RKO (cell line): ENCODE measurements at regions not wholly inside any gene's neighbourhood (a gene's known extent, or its start where the extent isn't known, plus 50 kb on each side); places are given as distances from the start of the nearest gene placed in this dataset.
"Not testable (repeated sequence)": the region's sequence is repeated elsewhere in the genome, so short reads cannot be mapped to it uniquely, and the experiment has no call there.

ENCODE experiments used
- DNase-seq: peaks from one replicate; pipeline ENCODE4 v3.0.0-alpha.2; 2016; ENCODE audit warnings: low spot score

DNA sequence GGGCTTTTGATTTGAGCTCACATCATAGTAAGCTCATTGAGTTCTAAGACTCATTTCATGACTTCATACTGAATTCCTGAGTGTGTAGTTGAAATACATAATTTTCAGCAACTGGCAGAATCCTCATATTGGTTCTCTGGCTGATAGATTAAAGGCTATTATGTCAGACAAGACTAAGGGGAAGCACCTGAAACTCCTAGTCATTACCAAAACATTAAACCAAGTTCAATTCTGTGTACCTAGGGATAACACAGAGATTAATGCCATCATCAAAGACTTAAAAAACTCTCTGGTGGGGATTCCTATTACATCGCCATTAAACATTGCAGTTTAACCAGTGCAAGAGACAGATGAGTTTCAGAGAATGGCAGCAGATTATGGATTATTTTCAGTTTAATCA is 339.1 kb downstream of the PTPRC start:
- no peak for DNase-seq

DNA sequence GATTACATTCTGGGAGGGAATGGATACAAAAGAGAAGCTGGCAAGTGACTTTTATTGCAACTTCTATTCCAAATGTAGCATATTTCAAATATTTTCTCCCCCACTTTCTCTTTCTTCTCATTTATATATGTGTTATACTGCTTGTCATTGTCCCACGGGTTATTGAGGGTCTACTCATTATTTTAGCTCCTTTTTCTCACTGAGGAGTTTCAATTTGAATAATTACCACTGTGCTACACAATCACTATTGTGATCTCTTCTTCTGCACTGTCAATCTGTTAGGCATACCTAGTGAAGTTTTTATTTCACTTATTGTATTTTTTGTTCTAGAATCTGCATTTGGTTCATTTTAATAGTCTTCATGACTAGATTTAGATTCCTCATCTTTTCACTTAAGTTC is 339.7 kb downstream of the PTPRC start:
- DNase-seq = no peak

DNA sequence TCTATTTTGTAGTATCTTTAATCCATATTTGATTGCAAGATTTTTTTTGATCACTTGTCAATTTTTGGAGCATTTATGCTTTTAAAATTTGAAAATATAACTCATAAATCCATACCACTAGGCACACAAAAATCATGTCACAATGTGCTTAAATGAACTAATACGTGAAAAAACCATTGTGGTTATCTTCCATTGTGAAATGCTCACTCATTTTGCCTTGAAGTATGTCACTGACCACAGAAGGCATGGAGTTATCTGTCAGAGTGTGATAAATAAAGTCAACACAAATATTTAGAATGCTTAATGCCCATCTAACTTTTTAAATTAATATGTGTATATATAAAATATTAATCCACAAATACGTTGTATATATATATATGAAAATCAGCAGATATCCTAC is 347.2 kb downstream of the PTPRC start:
- DNase-seq = no peak

DNA sequence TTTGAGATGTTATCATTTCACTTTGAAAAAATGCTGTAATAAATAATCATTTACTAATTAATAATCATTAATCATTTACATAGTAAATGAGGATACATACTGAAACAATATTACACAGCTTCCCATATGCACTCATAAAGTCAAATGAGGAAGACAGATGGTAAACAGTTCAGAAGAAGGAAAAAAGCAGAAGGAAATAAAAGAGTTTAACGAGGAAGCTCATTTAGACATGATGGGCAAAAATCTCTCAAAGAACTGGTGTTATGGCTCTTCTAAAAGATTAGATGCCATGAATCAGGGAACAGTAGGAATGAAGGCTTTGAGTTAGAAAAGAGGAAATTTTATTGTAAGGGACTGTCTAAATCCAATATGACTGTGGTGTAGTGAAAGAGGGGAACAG is 347.6 kb downstream of the PTPRC start:
- no peak for DNase-seq

DNA sequence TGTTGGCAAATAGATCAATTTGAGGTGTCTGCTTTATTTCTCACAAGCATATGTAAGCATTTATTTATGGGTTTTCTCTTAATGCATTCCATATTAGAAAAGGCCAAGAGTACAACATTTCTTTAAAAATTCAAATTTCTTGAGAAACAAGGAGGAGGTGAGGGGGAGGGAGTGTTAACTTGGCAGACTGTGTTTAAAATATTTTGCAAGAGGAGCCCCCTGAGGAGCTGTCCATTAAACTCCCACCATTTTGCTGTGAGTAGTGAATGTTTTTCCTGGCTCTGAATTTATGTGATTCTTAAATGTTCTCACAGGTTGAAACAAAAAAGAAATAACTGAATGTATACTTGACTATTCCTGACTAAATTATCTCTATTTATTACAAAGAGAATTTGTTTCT is 363.8 kb downstream of the PTPRC start:
- no peak for DNase-seq

DNA sequence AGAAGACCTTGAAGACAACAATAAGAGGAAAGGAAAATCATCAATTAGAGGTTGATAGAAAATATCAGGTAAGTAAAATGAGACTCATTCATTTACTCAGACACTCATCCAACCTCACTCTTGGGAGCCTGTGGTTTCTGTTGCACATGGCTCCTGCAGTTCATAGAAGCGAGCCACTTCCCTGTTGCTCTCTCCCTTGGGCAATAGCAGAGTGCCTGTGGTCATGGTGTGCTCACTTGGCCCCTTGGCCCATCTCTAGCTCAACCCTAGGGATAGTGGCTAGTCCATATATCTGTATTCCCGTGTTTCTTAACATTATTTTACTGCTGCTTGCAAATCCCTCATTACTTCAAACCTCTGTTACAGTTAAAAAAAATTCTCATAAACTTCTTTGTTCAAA is 368.6 kb downstream of the PTPRC start:
- DNase-seq = no peak

DNA sequence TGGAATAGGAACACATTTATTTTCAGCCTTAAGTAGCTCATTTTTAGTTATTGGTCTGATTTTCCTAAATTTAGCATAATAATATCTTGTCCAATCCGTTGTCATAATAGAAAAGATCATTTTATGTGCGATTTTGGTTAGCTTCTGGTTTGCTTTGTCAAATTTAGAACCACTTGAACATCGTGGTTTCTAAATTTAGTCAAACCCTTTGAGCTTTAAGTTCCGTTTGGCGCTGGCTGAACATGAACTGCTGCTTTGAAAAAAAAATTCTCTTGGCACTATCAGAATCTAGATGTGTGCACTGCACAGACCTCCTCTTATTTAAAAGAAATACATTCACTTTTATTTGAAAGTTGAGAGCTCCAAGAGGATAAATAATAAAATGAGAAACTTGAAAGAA is 370.6 kb downstream of the PTPRC start:
- no peak for DNase-seq

DNA sequence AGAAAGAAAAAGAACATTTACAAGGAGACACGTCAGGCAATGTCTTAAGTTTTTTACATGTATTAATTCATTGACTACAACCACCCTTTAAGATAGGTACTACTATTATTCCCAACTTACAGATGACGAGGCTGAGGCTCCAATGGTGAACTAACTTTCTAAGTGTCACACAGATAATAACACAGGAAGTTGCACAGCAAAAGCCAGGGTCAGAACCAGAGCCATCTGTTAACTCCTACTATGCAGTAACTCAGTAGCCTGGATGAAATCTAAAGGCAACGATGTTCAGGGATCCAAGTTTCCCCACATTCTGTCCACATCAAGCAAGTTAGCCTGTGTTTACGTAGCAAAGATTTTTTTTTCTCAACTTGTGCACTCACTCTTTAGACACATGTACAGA is 371.7 kb downstream of the PTPRC start:
- DNase-seq = no peak

DNA sequence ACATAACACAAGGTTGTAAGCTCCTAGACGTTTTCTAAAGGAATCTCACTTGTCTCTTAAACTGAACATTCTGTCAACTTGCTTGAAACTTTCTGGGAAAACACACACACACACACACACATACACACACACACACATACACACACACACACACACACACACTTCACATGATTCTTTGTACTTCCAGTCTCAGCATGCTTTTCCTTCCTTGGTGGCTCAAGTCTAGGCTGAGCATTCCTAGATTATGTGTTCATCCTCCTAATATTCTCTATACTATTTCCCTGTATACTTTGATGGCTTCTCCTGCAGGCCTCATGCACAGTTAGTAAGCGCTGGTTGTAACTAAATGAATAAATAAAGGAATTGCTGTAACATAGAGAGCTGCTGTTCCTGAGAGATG is 372.1 kb downstream of the PTPRC start:
- no peak for DNase-seq

DNA sequence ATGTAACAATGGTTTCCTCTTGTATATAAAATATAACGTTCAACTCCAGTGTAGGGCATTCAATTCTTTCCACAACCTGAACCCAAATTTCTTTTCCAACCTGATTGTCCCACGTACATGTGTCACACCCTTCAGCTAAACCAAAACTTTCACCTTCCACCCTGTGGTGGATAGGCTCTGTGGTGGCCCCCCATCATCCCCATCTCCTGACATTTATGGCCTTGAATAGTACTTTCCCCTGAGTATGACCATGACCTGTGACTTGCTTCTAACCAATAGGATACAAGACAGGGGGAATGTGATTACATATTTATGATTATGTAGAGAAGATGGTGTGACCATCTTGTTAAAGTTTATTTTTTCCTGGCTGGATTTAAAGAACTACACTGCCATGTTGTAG is 377.0 kb downstream of the PTPRC start:
- no peak for DNase-seq

DNA sequence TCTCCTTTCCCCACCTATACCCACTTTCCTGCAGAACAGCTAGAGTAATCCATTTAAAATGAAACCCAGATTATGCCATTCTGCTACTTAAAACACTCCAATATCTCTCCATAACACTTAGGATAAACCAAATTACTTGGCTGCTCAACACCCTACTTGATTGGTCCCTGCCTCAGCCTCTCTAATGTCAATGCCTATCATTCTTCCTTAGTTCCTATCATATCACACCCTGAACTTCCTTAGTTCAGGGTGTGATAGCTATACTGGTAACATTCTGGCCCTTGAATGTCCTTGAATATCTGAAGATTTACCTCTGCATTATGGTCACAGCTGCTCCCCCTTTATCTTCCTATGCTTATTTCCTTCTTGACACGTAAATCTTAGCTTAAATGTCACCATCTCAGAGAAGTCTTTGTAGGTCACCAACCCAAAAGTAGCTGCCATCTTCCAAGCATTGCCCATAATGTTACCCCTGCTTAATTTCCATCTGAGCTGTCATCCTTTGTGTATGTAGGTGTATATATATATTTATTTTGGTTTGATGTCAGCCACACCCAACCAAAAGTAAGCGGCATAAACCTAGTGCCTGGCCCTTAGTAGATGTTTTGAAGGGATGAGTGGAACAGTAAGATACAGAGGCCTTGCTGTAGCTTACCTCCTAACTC is 379.8 kb downstream of the PTPRC start:
- DNase-seq = no peak

DNA sequence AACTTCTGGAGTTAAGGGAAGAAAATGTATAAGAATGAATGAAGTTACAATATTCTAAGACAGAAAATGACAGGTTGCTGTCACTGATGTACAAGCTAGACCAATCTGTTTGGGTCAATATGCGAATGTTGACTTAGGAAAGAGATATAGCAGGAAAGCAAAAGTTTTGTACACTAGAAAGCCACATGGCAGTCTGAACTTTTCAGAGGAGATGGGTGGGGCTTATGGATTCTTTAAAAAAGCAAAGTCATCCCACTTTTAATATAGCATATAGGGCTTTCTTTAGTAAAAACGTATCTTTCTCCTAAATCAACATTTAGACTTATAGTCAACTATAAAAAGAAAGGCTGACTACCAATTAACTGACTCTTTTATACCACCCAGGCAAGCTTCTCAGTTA is 381.2 kb downstream of the PTPRC start:
- no peak for DNase-seq

DNA sequence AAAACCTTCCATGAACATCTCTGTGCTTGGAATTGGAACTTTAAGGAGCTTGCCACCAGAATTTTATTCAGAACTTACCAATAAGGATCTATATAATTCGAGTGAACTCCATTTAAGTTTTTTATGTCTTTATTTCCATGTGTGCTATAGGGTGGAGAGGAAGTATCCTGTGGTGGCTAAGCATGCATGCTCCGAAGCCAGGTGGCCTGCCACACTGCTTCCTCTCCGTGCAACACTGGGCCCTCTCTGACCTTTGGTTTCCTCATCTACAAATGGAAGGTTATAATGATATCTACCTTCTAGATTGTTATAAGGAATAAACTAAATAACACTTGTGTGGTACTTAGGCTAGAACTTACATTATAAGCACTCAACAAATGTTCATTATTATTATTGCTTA is 382.1 kb downstream of the PTPRC start:
- DNase-seq = no peak

DNA sequence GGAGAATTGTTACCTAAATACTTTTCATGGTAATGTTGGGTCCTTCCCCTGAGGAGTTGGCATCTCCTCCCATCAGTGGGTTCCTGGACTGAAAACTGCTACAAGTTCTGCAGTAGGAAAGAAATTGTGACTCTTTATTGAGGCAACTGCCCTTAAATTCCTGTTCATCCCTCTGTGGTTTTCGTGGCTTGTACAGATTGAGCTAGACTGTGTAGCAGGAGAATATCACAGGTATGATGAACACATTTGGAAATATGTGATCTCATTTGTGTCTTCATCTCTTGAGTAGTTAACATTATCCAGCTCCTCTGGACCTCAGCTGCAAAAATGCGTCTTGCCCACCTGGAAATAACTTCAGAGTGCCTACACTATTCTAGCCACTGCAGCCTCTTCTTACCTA is 390.6 kb downstream of the PTPRC start:
- no peak for DNase-seq

DNA sequence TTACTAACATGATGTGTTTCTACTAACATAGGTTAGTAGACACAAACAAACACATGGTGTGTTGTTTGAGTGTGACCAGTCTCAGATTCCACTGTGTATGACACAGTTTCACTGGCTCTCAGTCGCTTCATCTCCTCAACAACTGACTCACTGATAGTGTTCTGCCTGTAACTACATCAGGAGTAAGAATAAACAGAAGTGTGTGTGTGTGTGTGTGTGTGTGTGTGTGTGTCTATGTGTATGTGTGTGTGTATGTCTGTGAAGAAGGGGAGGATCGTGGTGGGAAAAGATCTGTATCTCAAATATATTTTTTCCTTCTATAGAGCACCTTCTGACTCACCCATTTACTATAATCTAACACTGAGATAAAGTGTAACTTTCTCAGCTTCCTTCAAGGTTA is 391.0 kb downstream of the PTPRC start:
- DNase-seq = peak; percentile 5

DNA sequence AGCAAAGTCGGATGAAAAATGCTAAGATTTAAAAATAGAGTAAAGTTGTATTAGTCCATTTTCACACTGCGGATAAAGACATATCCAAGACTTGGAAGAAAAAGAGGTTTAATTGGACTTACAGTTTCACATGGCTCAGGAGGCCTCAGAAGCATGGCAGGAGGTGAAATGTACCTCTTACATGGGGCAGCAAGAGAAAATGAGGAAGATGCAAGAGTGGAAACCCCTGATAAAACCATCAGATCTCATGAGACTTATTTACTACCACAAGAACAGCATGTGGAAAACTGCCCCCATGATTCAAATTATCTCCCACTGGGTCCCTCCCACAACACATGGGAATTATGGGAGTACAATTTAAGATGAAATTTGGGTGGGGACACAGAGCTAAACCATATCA is 391.7 kb downstream of the PTPRC start:
- DNase-seq = not testable (repeated sequence)

DNA sequence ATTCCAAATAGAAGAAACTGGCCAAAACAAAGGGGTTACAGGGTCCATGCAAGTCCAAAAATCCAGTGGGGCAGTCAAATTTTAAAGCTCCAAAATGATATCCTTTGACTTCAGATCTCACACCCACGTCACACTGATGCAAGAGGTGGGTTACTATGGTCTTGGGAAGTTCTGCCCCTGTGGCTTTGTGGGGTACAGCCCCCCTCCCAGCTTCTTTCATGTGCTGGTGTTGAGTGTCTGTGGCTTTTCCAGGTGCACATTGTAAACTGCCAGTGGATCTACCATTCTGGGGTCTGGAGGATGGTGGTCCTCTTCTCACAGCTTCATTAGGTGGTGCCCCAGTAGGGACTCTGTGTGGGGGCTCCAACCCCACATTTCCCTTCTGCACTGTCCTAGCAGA is 392.3 kb downstream of the PTPRC start:
- DNase-seq = not testable (repeated sequence)

DNA sequence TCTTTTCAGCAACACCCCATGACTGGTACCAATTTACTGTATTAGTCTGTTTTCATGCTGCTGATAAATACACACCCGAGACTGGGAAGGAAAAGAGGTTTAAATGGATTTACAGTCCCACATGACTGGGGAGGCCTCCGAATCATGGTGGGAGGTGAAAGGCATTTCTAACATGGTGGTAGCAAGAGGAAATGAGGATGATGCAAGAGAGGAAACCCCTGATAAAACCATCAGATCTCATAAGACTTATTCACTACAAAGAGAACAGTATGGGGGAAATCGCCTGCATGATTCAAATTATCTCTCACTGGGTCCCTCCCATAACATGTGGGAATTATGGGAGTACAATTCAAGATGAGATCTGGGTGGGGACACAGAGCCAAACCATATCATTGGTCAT is 393.6 kb downstream of the PTPRC start:
- not testable (repeated sequence) for DNase-seq

DNA sequence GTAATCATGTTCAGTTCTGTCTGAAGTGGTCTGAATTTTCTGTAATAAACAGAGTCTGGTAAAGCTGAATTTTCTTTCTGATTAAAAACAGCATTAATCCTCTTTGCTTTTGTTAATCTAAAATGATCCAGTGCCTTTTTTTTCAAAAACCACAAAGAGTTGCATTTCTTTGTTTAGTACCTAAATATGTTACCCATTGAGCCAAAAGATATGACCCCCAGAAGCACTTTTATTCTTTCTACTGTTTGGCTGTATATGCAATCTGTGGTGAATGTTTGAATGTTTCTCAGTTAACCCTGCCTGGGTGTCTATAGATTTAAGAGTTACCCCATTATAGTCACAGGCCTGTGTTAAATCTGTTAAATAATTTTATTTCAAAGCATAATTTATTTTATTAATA is 394.8 kb downstream of the PTPRC start:
- DNase-seq = no peak

DNA sequence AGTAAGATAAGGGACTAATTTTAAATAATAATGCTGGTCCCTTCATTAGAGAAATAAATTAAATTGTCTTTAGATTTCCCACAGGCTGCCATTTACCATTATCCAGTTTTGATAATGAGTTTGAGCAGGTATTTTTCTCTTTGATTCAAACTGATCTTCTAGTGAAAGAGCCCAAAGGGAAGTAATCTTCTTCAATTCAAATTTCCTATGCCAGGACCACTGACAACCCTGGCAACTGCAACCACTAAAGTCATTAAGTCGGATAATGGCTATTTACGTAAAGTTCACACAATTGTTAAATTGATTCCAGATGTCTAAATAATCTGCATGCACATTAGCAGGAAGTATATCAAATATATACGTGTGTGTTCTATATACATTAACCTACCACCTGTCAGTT is 399.3 kb downstream of the PTPRC start:
- no peak for DNase-seq

DNA sequence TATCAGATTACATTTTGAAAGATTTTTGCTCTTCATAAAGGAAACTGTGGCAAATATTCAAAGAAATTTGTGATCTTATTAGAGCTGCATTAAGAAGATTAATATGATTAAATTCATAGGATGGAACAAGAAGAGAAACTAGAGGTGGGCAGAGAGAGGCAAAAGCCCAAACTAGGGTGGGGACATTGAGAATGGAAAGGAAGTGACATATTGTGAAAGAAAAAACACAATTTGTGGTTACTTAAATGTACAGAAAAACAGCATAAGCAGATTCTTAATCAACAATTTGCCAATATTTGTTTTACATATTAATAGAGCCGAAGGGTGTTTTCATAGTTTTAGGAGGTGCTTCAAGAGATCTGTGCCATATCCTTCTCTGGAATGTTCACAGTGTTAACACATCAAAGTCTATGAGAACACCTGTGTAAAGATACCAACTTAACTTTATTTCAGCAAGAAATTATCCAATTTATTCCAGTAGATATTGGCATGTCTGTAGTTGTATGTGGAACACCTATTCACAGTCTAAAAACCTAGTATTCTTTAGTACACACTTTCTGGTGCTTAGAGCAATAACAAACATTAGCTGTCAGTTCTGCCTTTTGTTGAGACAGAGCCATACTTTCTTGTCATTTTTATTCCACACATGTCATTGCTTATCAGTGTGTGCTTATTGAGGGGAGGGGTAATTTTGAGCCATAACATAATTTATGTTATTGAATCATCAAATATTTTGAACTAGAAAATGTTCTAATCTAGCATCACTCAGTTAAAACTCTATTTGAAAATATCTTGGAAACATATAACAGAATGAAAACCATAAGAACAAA is 401.5 kb downstream of the PTPRC start:
- DNase-seq = no peak

DNA sequence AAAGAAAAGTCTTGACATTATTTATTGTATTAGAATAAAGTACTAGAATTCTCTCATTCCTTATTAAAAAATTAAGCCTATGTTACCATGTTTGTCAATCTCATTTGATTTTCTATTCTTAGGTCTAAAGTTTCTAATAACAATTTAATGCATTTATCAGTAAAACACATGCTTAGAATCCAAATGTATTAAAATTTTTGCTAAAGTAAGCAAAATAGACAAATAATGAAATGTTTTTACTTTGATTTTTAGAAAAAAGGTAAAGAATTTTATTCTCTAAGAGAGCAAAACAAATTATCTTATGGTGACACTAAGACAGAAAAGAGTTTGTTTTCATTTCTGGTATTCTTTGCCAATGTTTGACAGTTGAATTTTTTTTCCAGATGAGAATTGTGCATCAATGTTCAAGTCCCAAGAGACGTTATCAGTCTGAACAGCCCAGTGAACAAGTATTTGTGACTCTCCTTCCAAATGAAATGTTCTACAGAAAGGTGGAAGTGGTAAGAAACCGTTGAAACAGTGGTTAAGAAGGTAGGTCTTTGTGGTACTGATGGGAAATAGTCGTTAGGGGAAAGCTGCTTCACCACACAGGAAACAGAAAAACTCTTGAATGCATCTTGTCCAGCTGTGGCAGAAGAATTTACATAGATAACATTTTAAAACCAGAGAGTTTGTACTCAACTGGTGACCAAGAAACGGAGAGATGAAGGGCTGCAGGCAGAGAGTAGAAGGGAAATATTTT is 402.5 kb downstream of the PTPRC start:
- DNase-seq = no peak

DNA sequence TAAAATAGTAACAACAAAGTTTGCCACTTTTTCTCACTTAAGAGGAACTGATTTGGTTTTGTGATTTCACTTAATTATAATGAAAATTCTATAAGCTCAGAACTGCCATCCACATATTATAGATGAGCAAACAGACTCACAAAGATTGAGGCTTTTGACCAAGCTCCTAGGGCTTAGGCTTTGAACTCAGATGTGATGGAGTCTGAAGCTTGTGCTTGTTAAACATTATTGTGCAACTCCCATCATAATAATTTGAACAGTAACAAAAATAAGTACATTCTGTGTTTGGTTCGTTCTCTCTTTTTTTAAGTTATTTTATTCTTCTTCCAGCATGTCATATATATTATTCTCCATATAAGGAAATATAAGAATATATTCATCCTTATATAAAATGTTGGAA is 403.4 kb downstream of the PTPRC start:
- no peak for DNase-seq
